Heart right ventricle (tissue), 16 donors: ENCODE measurements at regions not wholly inside any gene's neighbourhood (a gene's known extent, or its start where the extent isn't known, plus 50 kb on each side); places are given as distances from the start of the nearest gene placed in this dataset.

Experiments used
- ATAC-seq, 8 donors: fragments of 200-7000 bp; cut with Tn5 transposase; one replicate each; pipeline ENCODE4 v1.9.1; 2020; ENCODE audit warnings: mild to moderate bottlenecking in 8 of 8, moderate library complexity in 8 of 8, moderate number of reproducible peaks in 1 of 8
- DNase-seq, 2 donors: peaks; one replicate each; pipeline ENCODE4 v3.0.0-alpha.2; 2020
- H3K27ac ChIP-seq, 10 donors: fragments of 200-600 bp; sonication (generic) in 2 of 10; one replicate each; pipeline versions ENCODE4 v1.5.0 to v1.8.0; 2020 to 2022; ENCODE audit warnings: mild to moderate bottlenecking in 3 of 10
- H3K27me3 ChIP-seq, 7 donors: fragments of 200-600 bp; one replicate each; pipeline ENCODE4 v1.8.0; 2021 to 2022; ENCODE audit warnings: mild to moderate bottlenecking in 2 of 7
- H3K36me3 ChIP-seq, 9 donors: fragments of 200-600 bp; sonication (generic) in 1 of 9; one replicate each; pipeline versions ENCODE4 v1.5.0 to v1.8.0; 2020 to 2022; ENCODE audit warnings: mild to moderate bottlenecking in 2 of 9
- H3K4me1 ChIP-seq, 9 donors: fragments of 200-600 bp; sonication (generic) in 1 of 9; one replicate each; pipeline versions ENCODE4 v1.5.0 to v1.8.0; 2020 to 2022; ENCODE audit warnings: mild to moderate bottlenecking in 4 of 9
- H3K4me3 ChIP-seq, 10 donors: fragments of 200-600 bp; sonication (generic) in 2 of 10; one replicate each; pipeline versions ENCODE4 v1.5.0 to v1.8.0; 2020 to 2022; ENCODE audit warnings: mild to moderate bottlenecking in 7 of 10, moderate library complexity in 2 of 10
- H3K9me3 ChIP-seq, 11 donors: fragments of 200-600 bp in 10 of 11; sonication (generic) in 2 of 11; one replicate each; pipeline versions ENCODE4 v1.5.0 to v1.8.0; 2013 to 2022; ENCODE audit warnings: mild to moderate bottlenecking in 2 of 11, control low read depth in 1 of 11, moderate library complexity in 1 of 11
- WGBS, 2 donors: extraction: QIAGEN DNeasy Blood & Tissue Kit; methylation state at CpG; one replicate each; pipeline ENCODE4 v1.1.7; 2013; ENCODE audit warnings: inconsistent platforms in 1 of 2; 5-methylcytosine and 5-hydroxymethylcytosine counted together
- intact Hi-C, 10 donors: fragments of 100-400 bp; cut with DNase I; formaldehyde crosslinking; loops; one replicate each; pipeline versions ENCODE4 v1.11.1 to v1.14.2; 2022
- TF ChIP-seq, protein P1 (sequence below), 9 donors: fragments of 200-600 bp; sonication (generic) in 2 of 9; IDR thresholded peaks; one replicate each; pipeline versions ENCODE4 v1.5.0 to v1.8.0; 2021 to 2022; ENCODE audit warnings: antibody characterized with exemption in 9 of 9, mild to moderate bottlenecking in 5 of 9, moderate library complexity in 1 of 9
- donor health status: Arrhythmogenic right ventricular cardiomyopathy.
- donor health status: ischemic (EF 13 %, LVEDD 7.1; RV severe dilation, severe dysfunction).
- donor health status: healthy with polysubstance abuse.
- donor health status: DM: no; HTN: yes; CAD: no.
- donor health status: DM: no; HTN: no; CAD: no.
- donor health status: ischemic (EF 25% LVEDD 6.9; RV normal size, moderate dysfunction).
- donor health status: ischemic (EF 25% LVEDD 5.7; RV mildly dilated, moderate dysfunction).
- donor health status: healthy.
- donor health status: DM: yes; HTN: yes; CAD: no.
- donor health status: Ischemic cardiomyopathy.
- donor health status: ischemic (EF 35%, LVEDD 5.7; RV mildly dilated, moderate dysfunction).
- donor health status: nonischemic (EF 11% LVEDD 7.7; RV severe dilation, severe dysfunction).
- donor health status: DM: yes; HTN: yes; CAD: no.
- donor health status: PGD.
- donor health status: ischemic (EF 29% LVEDD 5.4; RV normal size, mild dysfunction).
- donor health status: nonischemic (EF 23%, LVEDD 6.1; RV moderate dilation, normal function).

DNA sequence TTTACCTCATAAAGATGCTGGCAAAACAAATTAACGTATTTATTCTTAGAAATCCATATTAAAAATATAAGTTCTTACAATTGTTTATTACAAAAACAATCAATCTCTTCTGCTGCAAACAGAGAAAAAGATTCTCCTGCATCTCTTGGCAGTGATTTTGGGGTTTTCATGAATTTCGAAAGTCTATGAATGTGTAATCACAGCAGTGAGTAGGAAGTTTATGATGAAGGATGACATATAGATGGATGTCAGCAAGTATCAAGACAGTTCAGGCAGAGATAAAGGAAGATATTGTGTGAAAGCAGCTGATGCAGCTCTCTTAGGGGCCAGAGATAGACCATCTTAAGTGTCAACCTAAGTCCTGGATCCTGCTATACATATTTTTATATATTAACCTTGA, 196.9 kb upstream of the BANK1 start:
- DNase-seq (no peak), ATAC-seq (no peak)
- Histone ChIP-seq H3K27me3 (no peaks in the 10 kb centered on the region), H3K36me3 (no peaks in the 10 kb centered on the region), H3K27ac (no peak overlapping the region), H3K4me3 (no peak overlapping the region), H3K4me1 (no peaks in the 10 kb centered on the region), H3K9me3 (no peaks in the 10 kb centered on the region)
- WGBS, 2 donors: 85% methylated on average over 2 of the region's 2 CpGs
- intact Hi-C loops: no loop called here
- TF ChIP-seq, protein P1, sequence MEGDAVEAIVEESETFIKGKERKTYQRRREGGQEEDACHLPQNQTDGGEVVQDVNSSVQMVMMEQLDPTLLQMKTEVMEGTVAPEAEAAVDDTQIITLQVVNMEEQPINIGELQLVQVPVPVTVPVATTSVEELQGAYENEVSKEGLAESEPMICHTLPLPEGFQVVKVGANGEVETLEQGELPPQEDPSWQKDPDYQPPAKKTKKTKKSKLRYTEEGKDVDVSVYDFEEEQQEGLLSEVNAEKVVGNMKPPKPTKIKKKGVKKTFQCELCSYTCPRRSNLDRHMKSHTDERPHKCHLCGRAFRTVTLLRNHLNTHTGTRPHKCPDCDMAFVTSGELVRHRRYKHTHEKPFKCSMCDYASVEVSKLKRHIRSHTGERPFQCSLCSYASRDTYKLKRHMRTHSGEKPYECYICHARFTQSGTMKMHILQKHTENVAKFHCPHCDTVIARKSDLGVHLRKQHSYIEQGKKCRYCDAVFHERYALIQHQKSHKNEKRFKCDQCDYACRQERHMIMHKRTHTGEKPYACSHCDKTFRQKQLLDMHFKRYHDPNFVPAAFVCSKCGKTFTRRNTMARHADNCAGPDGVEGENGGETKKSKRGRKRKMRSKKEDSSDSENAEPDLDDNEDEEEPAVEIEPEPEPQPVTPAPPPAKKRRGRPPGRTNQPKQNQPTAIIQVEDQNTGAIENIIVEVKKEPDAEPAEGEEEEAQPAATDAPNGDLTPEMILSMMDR (IDR thresholded peaks at IDR 0.05): no peak

DNA sequence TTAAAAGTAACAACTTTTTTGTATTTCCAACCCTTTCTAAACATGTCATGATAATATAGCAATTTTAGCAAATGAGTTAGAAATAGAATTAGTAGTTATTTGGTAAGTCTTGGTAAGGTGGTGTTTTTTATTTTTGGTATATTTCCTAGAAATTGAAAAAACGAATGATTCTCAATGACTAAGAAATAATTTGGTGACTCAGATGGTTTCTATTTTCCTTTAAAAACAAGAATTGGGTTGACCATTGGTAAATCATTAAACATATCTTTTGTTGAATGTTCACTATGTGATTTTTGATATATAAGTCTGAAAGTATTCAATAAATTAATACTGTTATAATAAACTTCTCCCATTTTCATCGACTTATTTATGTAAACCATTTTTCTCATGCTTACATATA, 206.2 kb upstream of the BANK1 start:
- Histone ChIP-seq H3K4me1 (no peaks in the 10 kb centered on the region), H3K27ac (no peak overlapping the region), H3K4me3 (no peak overlapping the region), H3K9me3 (peaks cover 0 to 44% (median 21%) of the 10 kb centered on the region in 11 donors), H3K27me3 (no peaks in the 10 kb centered on the region), H3K36me3 (no peaks in the 10 kb centered on the region)
- no peak for DNase-seq
- 77 to 78% methylated on average over 2 of the region's 2 CpGs for WGBS, 2 donors
- intact Hi-C loops: no loop called here
- TF ChIP-seq, protein P1 (IDR thresholded peaks at IDR 0.05): no peak
- ATAC-seq: no peak

DNA sequence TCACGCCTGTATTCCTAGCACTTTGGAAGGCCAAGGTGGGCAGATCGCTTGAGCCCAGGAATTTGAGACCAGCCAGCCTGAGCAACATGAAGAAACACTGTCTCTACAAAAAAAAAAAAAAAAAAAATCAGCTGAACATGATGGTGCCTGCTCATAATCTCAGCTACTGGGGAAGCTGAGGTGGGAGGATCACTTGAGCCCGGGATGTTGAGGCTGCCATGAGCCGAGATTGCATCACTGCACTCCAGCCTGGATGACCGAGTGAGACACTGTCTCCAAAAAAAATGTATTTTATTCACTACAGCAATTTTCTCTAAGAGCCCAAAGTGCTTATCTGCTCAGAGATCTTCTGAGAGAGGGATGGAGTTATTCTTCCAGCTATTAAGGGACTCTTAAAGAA, 215.8 kb upstream of the PPP3CA start:
- no peaks in the 10 kb centered on the region for H3K4me1 ChIP-seq
- peaks cover 0 to 32% (median 0%) of the 10 kb centered on the region in 11 donors for H3K9me3 ChIP-seq
- 65 to 85% methylated on average over 5 of the region's 5 CpGs for WGBS, 2 donors
- no peaks in the 10 kb centered on the region for H3K27me3 ChIP-seq
- H3K27ac ChIP-seq: no peak overlapping the region
- DNase-seq (no peak), ATAC-seq (no peak)
- TF ChIP-seq, protein P1 (IDR thresholded peaks at IDR 0.05): no peak
- intact Hi-C loops: no loop called here
- H3K4me3 ChIP-seq: no peak overlapping the region
- no peaks in the 10 kb centered on the region for H3K36me3 ChIP-seq

- ATAC-seq (no peak), DNase-seq (no peak)
- WGBS, 2 donors: 59 to 73% methylated on average over 4 of the region's 4 CpGs
- Histone ChIP-seq H3K4me3 (no peak overlapping the region), H3K27me3 (no peaks in the 10 kb centered on the region), H3K27ac (no peak overlapping the region), H3K4me1 (no peaks in the 10 kb centered on the region), H3K36me3 (no peaks in the 10 kb centered on the region), H3K9me3 (peaks cover 0 to 30% (median 0%) of the 10 kb centered on the region in 11 donors)
- intact Hi-C loops: no loop called here
- TF ChIP-seq, protein P1 (IDR thresholded peaks at IDR 0.05): no peak
These were observed 209.5 kb upstream of the PPP3CA start for GRCh38 chr4:101556842-101557241.
